Activated CD8-positive, alpha-beta T cell treated with anti-CD3 and anti-CD28 coated beads for 36 hours (primary cell): ENCODE measurements at regions not wholly inside any gene's neighbourhood (a gene's known extent, or its start where the extent isn't known, plus 50 kb on each side); places are given as distances from the start of the nearest gene placed in this dataset.
A peak's percentile ranks its signal among the peaks of the same experiment; 100 is the strongest.
"Not testable (repeated sequence)": the region's sequence is repeated elsewhere in the genome, so short reads cannot be mapped to it uniquely, and the experiment has no call there.

ENCODE experiments used
- ATAC-seq: fragments of 200-7000 bp; cut with Tn5 transposase; one replicate; pipeline ENCODE4 v1.10.0; 2021; ENCODE audit warnings: mild to moderate bottlenecking, moderate library complexity
- CTCF ChIA-PET: fragments of 350-600 bp; sonication (Branson Sonifier 250); formaldehyde crosslinking; loops from one replicate; lab custom pipeline; 2021; ENCODE audit warnings: antibody characterized with exemption; lab: Charles Lee
- POLR2A ChIA-PET: fragments of 350-600 bp; sonication (Branson Sonifier 250); formaldehyde crosslinking; loops from one replicate; lab custom pipeline; 2021; ENCODE audit warnings: antibody characterized with exemption; lab: Charles Lee
- DNase-seq: peaks from one replicate; pipeline ENCODE4 v3.0.0-alpha.2; 2020
- H3K27ac Mint-ChIP-seq: one replicate; pipeline ENCODE4 v1.8.0; 2021; ENCODE audit warnings: mild to moderate bottlenecking, mixed read lengths
- H3K27me3 Mint-ChIP-seq: one replicate; pipeline ENCODE4 v1.8.0; 2021; ENCODE audit warnings: mixed read lengths
- H3K36me3 Mint-ChIP-seq: one replicate; pipeline ENCODE4 v1.8.0; 2021; ENCODE audit warnings: low read depth, mixed read lengths
- H3K4me1 Mint-ChIP-seq: one replicate; pipeline ENCODE4 v1.8.0; 2021; ENCODE audit warnings: low read depth, mixed read lengths
- H3K4me3 Mint-ChIP-seq: one replicate; pipeline ENCODE4 v1.8.0; 2021; ENCODE audit warnings: mild to moderate bottlenecking, moderate library complexity, mixed read lengths
- H3K9me3 Mint-ChIP-seq: one replicate; pipeline ENCODE4 v1.8.0; 2021; ENCODE audit warnings: mixed read lengths
- intact Hi-C: fragments of 100-400 bp; cut with micrococcal nuclease; formaldehyde crosslinking; loops from one replicate; pipeline ENCODE4 v1.10.0; 2022
- TF ChIP-seq, protein P1 (sequence below): fragments of 200-600 bp; IDR thresholded peaks from one replicate; pipeline ENCODE4 v1.8.0; 2022; ENCODE audit warnings: antibody characterized with exemption, mild to moderate bottlenecking

DNA sequence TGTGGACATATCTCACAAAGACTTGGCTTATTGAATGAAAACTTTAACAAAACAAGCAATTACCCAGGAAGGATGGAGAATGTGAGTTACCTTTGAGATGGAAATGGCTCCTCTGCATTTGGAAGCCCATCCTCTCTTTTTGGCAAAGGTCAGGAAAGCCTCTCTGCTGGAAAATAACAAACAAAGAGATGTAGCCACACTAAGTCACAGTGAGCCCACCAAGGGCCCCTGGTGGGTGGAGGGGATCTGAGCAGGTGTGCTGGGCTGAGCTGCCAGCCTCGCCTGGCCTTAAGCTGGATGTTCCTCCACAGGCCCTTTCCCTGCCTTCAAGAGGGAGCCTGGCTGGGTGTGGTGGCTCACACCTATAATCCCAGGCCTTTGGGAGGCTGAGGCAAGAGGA is 269.2 kb downstream of the HNRNPD start:
- Mint-ChIP-seq H3K27ac (no peak overlapping the region), H3K4me1 (no peaks in the 10 kb centered on the region), H3K36me3 (no peaks in the 10 kb centered on the region), H3K9me3 (no peaks in the 10 kb centered on the region), H3K27me3 (no peaks in the 10 kb centered on the region), H3K4me3 (no peak overlapping the region)
- intact Hi-C loops: no loop called here
- POLR2A ChIA-PET: no interaction called here
- TF ChIP-seq, protein P1, sequence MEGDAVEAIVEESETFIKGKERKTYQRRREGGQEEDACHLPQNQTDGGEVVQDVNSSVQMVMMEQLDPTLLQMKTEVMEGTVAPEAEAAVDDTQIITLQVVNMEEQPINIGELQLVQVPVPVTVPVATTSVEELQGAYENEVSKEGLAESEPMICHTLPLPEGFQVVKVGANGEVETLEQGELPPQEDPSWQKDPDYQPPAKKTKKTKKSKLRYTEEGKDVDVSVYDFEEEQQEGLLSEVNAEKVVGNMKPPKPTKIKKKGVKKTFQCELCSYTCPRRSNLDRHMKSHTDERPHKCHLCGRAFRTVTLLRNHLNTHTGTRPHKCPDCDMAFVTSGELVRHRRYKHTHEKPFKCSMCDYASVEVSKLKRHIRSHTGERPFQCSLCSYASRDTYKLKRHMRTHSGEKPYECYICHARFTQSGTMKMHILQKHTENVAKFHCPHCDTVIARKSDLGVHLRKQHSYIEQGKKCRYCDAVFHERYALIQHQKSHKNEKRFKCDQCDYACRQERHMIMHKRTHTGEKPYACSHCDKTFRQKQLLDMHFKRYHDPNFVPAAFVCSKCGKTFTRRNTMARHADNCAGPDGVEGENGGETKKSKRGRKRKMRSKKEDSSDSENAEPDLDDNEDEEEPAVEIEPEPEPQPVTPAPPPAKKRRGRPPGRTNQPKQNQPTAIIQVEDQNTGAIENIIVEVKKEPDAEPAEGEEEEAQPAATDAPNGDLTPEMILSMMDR: no peak
- no peak for DNase-seq
- CTCF ChIA-PET: no interaction called here
- no peak for ATAC-seq

DNA sequence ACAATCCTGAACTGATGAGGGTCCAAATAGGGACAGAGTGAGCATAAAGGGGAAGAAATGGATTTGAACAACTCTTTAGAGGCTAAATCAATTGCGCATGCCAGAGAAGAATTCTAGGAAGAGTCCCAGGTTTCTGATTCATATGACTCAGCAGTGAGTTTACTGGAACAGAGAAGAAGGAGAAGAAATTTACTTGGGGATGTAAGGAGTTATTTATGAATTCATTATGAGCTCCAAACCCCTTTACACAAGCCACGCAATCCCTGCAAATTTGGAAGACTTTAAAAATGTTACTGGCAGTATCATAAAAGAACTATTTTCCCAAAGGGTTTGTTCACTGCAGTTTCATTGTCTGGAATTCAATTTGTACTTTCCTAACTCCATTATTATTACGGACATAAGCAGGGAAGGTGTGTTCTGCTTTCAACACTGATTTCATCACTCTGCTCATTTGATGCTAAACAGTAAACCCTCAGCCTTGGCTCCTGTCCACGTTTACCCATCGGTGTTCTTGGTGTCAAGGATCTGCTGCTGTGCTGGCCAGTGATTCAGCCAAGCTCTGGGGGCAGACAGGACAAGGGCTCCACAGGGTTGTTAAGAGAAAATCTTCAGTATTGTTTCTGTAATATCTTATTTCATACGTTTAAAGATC is 273.7 kb downstream of the HNRNPD start:
- TF ChIP-seq, protein P1: no peak
- Mint-ChIP-seq H3K27ac (no peak overlapping the region), H3K4me1 (no peaks in the 10 kb centered on the region), H3K9me3 (no peaks in the 10 kb centered on the region), H3K4me3 (no peak overlapping the region), H3K36me3 (no peaks in the 10 kb centered on the region), H3K27me3 (no peaks in the 10 kb centered on the region)
- ATAC-seq (no peak), DNase-seq (no peak)
- ChIA-PET POLR2A (interaction anchor here (0.7 kb wide), 1 partner anchor 663 kb away, joined by 3 read pairs; no protein-coding TSS in a partner anchor), CTCF (interaction anchor here (1.1 kb wide), 1 partner anchor 101 kb away, joined by 3 read pairs; no protein-coding TSS in a partner anchor)
- intact Hi-C loops: no loop called here

DNA sequence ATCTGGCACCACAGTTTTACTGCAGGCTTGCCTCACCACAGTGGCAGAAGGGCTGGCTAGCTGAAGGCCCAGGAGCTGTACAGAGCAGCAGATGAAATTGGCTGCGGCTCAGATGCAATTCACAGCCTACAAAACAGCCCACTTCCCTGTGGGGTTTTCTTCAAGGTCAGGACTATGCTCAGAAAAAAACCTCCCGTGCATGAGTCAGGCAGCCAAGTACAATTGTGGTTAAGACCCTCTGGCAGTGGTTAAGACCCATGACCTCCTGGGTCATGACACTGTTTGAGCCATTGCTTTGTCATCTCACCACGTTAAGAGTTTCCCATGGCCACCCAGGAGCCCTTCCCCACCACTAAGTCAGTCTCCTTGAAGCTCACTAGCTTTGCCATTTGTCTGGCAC is 276.3 kb downstream of the HNRNPD start:
- Mint-ChIP-seq H3K4me1 (no peaks in the 10 kb centered on the region), H3K36me3 (no peaks in the 10 kb centered on the region), H3K9me3 (no peaks in the 10 kb centered on the region), H3K27ac (no peak overlapping the region), H3K4me3 (no peak overlapping the region), H3K27me3 (no peaks in the 10 kb centered on the region)
- ATAC-seq (peak; percentile 27), DNase-seq (peak; percentile 8)
- TF ChIP-seq, protein P1: no peak
- intact Hi-C loops: no loop called here
- ChIA-PET POLR2A (no interaction called here), CTCF (no interaction called here)

DNA sequence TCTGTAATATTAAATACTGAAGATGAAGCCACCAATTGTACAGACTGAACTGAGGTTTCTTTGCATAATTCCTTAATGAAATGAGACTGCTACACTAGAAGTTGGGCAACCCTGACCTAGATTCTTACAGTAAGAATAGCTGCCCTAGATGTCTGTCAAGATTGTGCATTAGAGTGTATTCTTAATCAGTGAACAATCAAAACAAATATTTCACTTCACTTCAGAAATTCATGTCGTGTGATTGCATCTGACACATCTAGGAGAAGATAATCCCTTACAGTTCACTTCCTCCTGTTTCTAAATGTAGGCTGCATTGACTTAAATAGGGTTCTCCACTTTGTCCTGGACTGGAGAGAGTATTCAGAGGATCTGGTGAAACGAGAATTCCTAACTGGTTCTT is 283.1 kb downstream of the HNRNPD start:
- DNase-seq: no peak
- intact Hi-C loops: no loop called here
- Mint-ChIP-seq H3K27me3 (peaks cover 2% of the 10 kb centered on the region), H3K4me1 (no peaks in the 10 kb centered on the region), H3K27ac (no peak overlapping the region), H3K36me3 (no peaks in the 10 kb centered on the region), H3K9me3 (no peaks in the 10 kb centered on the region), H3K4me3 (no peak overlapping the region)
- CTCF ChIA-PET: no interaction called here
- TF ChIP-seq, protein P1: no peak
- POLR2A ChIA-PET: no interaction called here
- ATAC-seq: no peak

DNA sequence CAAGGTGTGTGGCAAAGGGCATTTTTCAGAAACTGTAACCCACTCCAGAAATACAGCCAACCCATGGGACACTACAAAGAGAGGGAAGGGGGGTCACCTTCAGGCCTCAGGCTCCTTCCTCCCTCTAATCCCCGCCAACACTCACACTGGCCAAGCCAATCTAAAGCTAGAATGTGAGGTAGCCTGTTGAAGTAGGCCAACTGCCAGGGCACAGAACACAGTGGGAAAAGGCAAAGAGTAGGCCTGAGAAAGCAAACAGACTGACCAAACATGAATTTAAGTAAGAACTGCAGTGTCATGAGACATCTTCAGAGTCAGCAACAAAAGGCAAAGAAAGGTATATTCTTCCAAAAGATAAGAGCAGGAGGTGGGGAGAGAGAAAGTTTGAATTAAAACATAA is 289.0 kb downstream of the HNRNPD start:
- H3K27me3 Mint-ChIP-seq: no peaks in the 10 kb centered on the region
- intact Hi-C loops: no loop called here
- H3K36me3 Mint-ChIP-seq: no peaks in the 10 kb centered on the region
- CTCF ChIA-PET: no interaction called here
- ATAC-seq (no peak), DNase-seq (no peak)
- POLR2A ChIA-PET: no interaction called here
- no peaks in the 10 kb centered on the region for H3K9me3 Mint-ChIP-seq
- H3K27ac Mint-ChIP-seq: no peak overlapping the region
- no peaks in the 10 kb centered on the region for H3K4me1 Mint-ChIP-seq
- TF ChIP-seq, protein P1: no peak
- no peak overlapping the region for H3K4me3 Mint-ChIP-seq

DNA sequence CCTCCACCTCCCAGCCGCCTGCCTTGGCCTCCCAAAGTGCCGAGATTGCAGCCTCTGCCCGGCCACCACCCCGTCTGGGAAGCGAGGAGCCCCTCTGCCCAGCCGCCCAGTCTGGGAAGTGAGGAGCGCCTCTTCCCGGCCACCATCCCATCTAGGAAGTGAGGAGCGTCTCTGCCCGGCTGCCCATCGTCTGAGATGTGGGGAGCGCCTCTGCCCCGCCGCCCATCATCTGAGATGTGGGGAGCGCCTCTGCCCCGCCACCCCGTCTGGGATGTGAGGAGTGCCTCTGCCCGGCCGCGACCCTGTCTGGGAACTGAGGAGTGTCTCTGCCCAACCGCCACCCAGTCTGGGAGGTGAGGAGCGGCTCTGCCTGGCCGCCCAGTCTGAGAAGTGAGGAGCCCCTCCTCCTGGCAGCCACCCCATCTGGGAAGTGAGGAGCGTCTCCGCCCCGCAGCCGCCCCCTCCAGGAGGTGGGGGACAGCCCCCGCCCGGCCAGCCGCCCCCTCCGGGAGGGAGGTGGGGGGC is 296.3 kb downstream of the HNRNPD start:
- H3K4me3 Mint-ChIP-seq, H3K27ac Mint-ChIP-seq, H3K9me3 Mint-ChIP-seq, DNase-seq, H3K4me1 Mint-ChIP-seq, intact Hi-C loops, POLR2A ChIA-PET, H3K27me3 Mint-ChIP-seq, CTCF ChIA-PET, ATAC-seq, H3K36me3 Mint-ChIP-seq: not testable (repeated sequence)
